CD4-positive, alpha-beta memory T cell (primary cell): ENCODE measurements at regions not wholly inside any gene's neighbourhood (a gene's known extent, or its start where the extent isn't known, plus 50 kb on each side); places are given as distances from the start of the nearest gene placed in this dataset.

Experiments used
- CTCF ChIA-PET: fragments of 350-600 bp; sonication (Branson Sonifier 250); formaldehyde crosslinking; loops from one replicate; lab custom pipeline; 2021; ENCODE audit warnings: inconsistent platforms; ENCODE audit not compliant: partially characterized antibody; lab: Charles Lee
- POLR2A ChIA-PET: fragments of 350-600 bp; sonication (Branson Sonifier 250); formaldehyde crosslinking; loops from one replicate; lab custom pipeline; 2021; ENCODE audit not compliant: partially characterized antibody; lab: Charles Lee
- DNase-seq, 5 donors: peaks; one replicate each; pipeline versions ENCODE4 v3.0.0 to v3.0.0-alpha.2; 2020 to 2022; ENCODE audit warnings: mixed read lengths in 1 of 5
- H3K27ac ChIP-seq: one replicate; pipeline ENCODE4 v1.7.0; 2013; ENCODE audit warnings: low read depth, low read length
- H3K27me3 ChIP-seq: 2 replicates; pipeline ENCODE4 v1.7.0; 2013; ENCODE audit warnings: mild to moderate bottlenecking, low read length, moderate library complexity; ENCODE audit not compliant: insufficient read depth
- H3K36me3 ChIP-seq: 2 replicates; pipeline ENCODE4 v1.7.0; 2013; ENCODE audit warnings: mild to moderate bottlenecking, low read length, moderate library complexity; ENCODE audit not compliant: insufficient read depth
- H3K4me1 ChIP-seq: 2 replicates; pipeline ENCODE4 v1.7.0; 2013; ENCODE audit warnings: mild to moderate bottlenecking, low read length, moderate library complexity; ENCODE audit not compliant: insufficient read depth
- H3K4me3 ChIP-seq, 2 donors: one replicate each; pipeline ENCODE4 v1.7.0; 2013; ENCODE audit warnings: low read length in 2 of 2, mild to moderate bottlenecking in 1 of 2
- H3K9me3 ChIP-seq, 2 donors: one replicate each; pipeline ENCODE4 v1.7.0; 2013; ENCODE audit warnings: low read length in 2 of 2, control low read depth in 1 of 2; ENCODE audit not compliant: control insufficient read depth in 1 of 2
- H3K27ac Mint-ChIP-seq, 7 donors: one replicate each; pipeline ENCODE4 v1.8.0; 2020 to 2021; ENCODE audit warnings: mixed read lengths in 7 of 7, mild to moderate bottlenecking in 6 of 7, inconsistent platforms in 3 of 7, moderate library complexity in 3 of 7
- H3K27me3 Mint-ChIP-seq, 2 donors: one replicate each; pipeline ENCODE4 v1.8.0; 2020 to 2021; ENCODE audit warnings: mixed read lengths in 2 of 2
- H3K36me3 Mint-ChIP-seq, 2 donors: one replicate each; pipeline ENCODE4 v1.8.0; 2020 to 2021; ENCODE audit warnings: mixed read lengths in 2 of 2, inconsistent platforms in 1 of 2, mild to moderate bottlenecking in 1 of 2
- H3K4me1 Mint-ChIP-seq, 4 donors: one replicate each; pipeline ENCODE4 v1.8.0; 2020 to 2021; ENCODE audit warnings: mixed read lengths in 4 of 4, mild to moderate bottlenecking in 1 of 4
- H3K4me3 Mint-ChIP-seq, 8 donors: one replicate each; pipeline ENCODE4 v1.8.0; 2020 to 2021; ENCODE audit warnings: mixed read lengths in 8 of 8, mild to moderate bottlenecking in 7 of 8, moderate library complexity in 6 of 8, inconsistent platforms in 3 of 8
- H3K9me3 Mint-ChIP-seq, 8 donors: one replicate each; pipeline ENCODE4 v1.8.0; 2020 to 2021; ENCODE audit warnings: mixed read lengths in 8 of 8, mild to moderate bottlenecking in 5 of 8, inconsistent platforms in 3 of 8, moderate library complexity in 1 of 8
- intact Hi-C: fragments of 100-400 bp; cut with micrococcal nuclease; formaldehyde crosslinking; loops from one replicate; pipeline ENCODE4 v1.15.1; 2023

DNA sequence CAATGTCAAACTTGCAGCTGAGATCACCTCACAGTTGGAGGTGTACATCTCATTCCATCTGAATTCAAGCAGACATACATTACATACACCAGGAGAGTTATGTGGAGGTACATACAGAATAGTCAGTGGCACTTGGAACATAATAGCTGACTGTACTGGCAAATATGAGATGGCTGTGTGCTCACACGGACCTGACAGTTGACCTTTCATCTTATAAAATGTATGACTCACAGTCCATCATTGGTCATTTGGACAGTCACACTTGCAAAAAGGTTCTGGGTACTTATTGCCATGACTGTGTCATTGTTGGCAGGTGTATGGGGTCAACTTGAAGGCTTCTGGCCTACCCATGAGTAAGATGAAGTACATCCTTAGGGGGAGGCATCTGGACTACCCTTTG, 88.6 kb upstream of the WDR1 start:
- H3K4me1 Mint-ChIP-seq, result no peaks in the 10 kb centered on the region
- H3K27me3 Mint-ChIP-seq, result peaks cover 4 to 10% of the 10 kb centered on the region in 2 donors
- no peaks in the 10 kb centered on the region for H3K27me3 ChIP-seq
- no peak overlapping the region for H3K4me3 Mint-ChIP-seq
- no peaks in the 10 kb centered on the region for H3K4me1 ChIP-seq
- no peaks in the 10 kb centered on the region for H3K36me3 ChIP-seq
- peaks cover 0 to 2% (median 0%) of the 10 kb centered on the region in 8 donors for H3K9me3 Mint-ChIP-seq
- ChIA-PET POLR2A (no interaction called here), CTCF (no interaction called here)
- H3K36me3 Mint-ChIP-seq, result no peaks in the 10 kb centered on the region
- DNase-seq, result no peak
- no peaks in the 10 kb centered on the region for H3K9me3 ChIP-seq
- intact Hi-C loops, result no loop called here
- no peak overlapping the region for H3K4me3 ChIP-seq
- no peak overlapping the region for H3K27ac Mint-ChIP-seq
- no peak overlapping the region for H3K27ac ChIP-seq

- ChIA-PET POLR2A (no interaction called here), CTCF (no interaction called here)
- H3K9me3 ChIP-seq, result no peaks in the 10 kb centered on the region
- H3K36me3 Mint-ChIP-seq, result no peaks in the 10 kb centered on the region
- H3K4me1 Mint-ChIP-seq, result no peaks in the 10 kb centered on the region
- H3K27me3 Mint-ChIP-seq, result peaks cover 4 to 10% of the 10 kb centered on the region in 2 donors
- no peak overlapping the region for H3K27ac Mint-ChIP-seq
- no peak overlapping the region for H3K4me3 ChIP-seq
- no peak for DNase-seq
- no peaks in the 10 kb centered on the region for H3K4me1 ChIP-seq
- H3K27ac ChIP-seq, result no peak overlapping the region
- intact Hi-C loops, result no loop called here
- no peaks in the 10 kb centered on the region for H3K36me3 ChIP-seq
- no peaks in the 10 kb centered on the region for H3K27me3 ChIP-seq
- H3K9me3 Mint-ChIP-seq, result peaks cover 0 to 2% (median 0%) of the 10 kb centered on the region in 8 donors
- no peak overlapping the region for H3K4me3 Mint-ChIP-seq
These were observed 87.9 kb upstream of the WDR1 start for GRCh38 chr4:10204401-10205058.

DNA sequence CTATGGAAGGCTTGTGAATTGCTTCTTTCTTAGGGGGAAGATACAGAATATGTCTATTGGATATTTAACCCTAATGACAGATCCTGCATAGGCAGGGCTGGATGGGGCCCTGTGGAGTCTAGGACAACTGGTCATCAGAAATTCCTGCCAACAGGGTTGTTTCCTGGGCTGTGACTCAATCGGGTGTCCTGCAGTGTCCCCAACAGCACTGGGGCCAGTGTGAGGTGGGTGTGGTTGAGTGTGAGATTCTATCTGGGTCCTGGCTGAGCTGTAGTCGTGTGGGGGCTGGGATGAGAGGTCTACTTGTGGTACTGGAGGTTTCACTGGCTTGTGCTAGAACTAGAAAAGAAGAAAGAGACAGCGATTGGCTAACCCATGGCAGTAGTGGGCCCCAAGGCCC, 87.3 kb upstream of the WDR1 start:
- POLR2A ChIA-PET, result no interaction called here
- Histone ChIP-seq H3K27ac (no peak overlapping the region), H3K9me3 (no peaks in the 10 kb centered on the region), H3K4me3 (no peak overlapping the region), H3K4me1 (no peaks in the 10 kb centered on the region), H3K36me3 (no peaks in the 10 kb centered on the region), H3K27me3 (no peaks in the 10 kb centered on the region)
- no peaks in the 10 kb centered on the region for H3K4me1 Mint-ChIP-seq
- no peaks in the 10 kb centered on the region for H3K36me3 Mint-ChIP-seq
- no peak overlapping the region for H3K4me3 Mint-ChIP-seq
- no peak overlapping the region for H3K27ac Mint-ChIP-seq
- DNase-seq, result no peak
- intact Hi-C loops, result no loop called here
- CTCF ChIA-PET, result no interaction called here
- peaks cover 0 to 2% (median 0%) of the 10 kb centered on the region in 8 donors for H3K9me3 Mint-ChIP-seq
- peaks cover 4 to 10% of the 10 kb centered on the region in 2 donors for H3K27me3 Mint-ChIP-seq

- H3K4me1 ChIP-seq, result no peaks in the 10 kb centered on the region
- no peaks in the 10 kb centered on the region for H3K36me3 Mint-ChIP-seq
- no peaks in the 10 kb centered on the region for H3K36me3 ChIP-seq
- no peak overlapping the region for H3K4me3 Mint-ChIP-seq
- H3K27me3 Mint-ChIP-seq, result peaks cover 4 to 6% of the 10 kb centered on the region in 2 donors
- H3K9me3 Mint-ChIP-seq, result peaks cover 0 to 6% (median 0%) of the 10 kb centered on the region in 8 donors
- DNase-seq, result no peak
- CTCF ChIA-PET, result no interaction called here
- H3K4me1 Mint-ChIP-seq, result no peaks in the 10 kb centered on the region
- no peak overlapping the region for H3K27ac Mint-ChIP-seq
- no peaks in the 10 kb centered on the region for H3K27me3 ChIP-seq
- POLR2A ChIA-PET, result no interaction called here
- no peak overlapping the region for H3K27ac ChIP-seq
- H3K4me3 ChIP-seq, result no peak overlapping the region
- intact Hi-C loops, result no loop called here
- no peaks in the 10 kb centered on the region for H3K9me3 ChIP-seq
These were observed 85.0 kb upstream of the WDR1 start for GRCh38 chr4:10201381-10202223.

DNA sequence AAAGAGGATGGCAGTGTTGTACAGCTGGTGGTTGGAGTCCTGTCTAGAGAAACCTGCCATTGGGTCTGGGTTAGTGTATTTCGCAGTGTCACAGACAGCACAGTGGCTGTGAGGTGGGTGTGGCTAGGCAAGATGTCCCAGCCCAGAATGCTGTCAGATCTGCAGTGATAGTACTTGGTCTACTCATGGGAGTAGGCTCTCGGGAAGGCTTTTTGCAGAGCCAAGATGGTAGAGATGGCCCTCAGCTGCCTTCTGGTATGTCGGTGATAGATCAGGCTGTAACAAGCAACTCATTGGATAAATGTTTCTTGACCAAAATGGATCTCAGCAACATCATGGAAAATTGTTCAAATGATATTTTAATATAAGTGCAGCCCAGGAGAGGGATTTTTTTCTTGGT, 84.3 kb upstream of the WDR1 start:
- no peaks in the 10 kb centered on the region for H3K4me1 ChIP-seq
- H3K4me3 ChIP-seq, result no peak overlapping the region
- H3K9me3 ChIP-seq, result no peaks in the 10 kb centered on the region
- Mint-ChIP-seq H3K4me1 (no peaks in the 10 kb centered on the region), H3K9me3 (peaks cover 0 to 9% (median 0%) of the 10 kb centered on the region in 8 donors), H3K36me3 (no peaks in the 10 kb centered on the region), H3K27ac (no peak overlapping the region), H3K27me3 (peaks cover 2% of the 10 kb centered on the region in 2 donors), H3K4me3 (no peak overlapping the region)
- ChIA-PET CTCF (no interaction called here), POLR2A (no interaction called here)
- H3K27me3 ChIP-seq, result no peaks in the 10 kb centered on the region
- intact Hi-C loops, result no loop called here
- no peak overlapping the region for H3K27ac ChIP-seq
- DNase-seq, result no peak
- no peaks in the 10 kb centered on the region for H3K36me3 ChIP-seq

DNA sequence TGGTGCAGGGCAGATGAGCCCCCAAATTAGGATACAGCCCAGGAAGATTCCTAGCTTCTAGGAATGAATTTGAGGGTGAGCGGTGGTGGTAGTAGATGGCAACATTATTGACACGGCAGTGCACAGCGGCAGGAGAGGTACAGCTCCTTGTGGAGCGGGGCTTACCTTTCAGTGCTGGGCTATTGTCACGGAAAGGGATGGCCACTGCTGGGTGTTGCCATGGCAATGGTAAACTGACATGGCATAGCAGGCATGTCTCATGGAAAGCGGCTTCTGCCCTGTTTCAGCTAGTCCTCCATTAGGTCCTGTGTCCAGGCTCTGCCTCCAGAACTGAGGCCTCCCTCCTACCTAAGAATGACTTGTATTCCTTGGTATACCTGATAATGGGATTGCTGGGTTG, 81.8 kb upstream of the WDR1 start:
- Histone ChIP-seq H3K4me1 (no peaks in the 10 kb centered on the region), H3K9me3 (no peaks in the 10 kb centered on the region), H3K27ac (no peak overlapping the region), H3K36me3 (no peaks in the 10 kb centered on the region), H3K27me3 (no peaks in the 10 kb centered on the region), H3K4me3 (no peak overlapping the region)
- H3K4me1 Mint-ChIP-seq, result no peaks in the 10 kb centered on the region
- H3K4me3 Mint-ChIP-seq, result no peak overlapping the region
- peaks cover 0 to 8% (median 0%) of the 10 kb centered on the region in 8 donors for H3K9me3 Mint-ChIP-seq
- H3K27me3 Mint-ChIP-seq, result peaks cover 0 to 3% of the 10 kb centered on the region in 2 donors
- intact Hi-C loops, result no loop called here
- no peak overlapping the region for H3K27ac Mint-ChIP-seq
- ChIA-PET POLR2A (no interaction called here), CTCF (interaction anchor here (1.2 kb wide), 1 partner anchor 10 kb away, joined by 3 read pairs; no protein-coding TSS in a partner anchor)
- no peak for DNase-seq
- no peaks in the 10 kb centered on the region for H3K36me3 Mint-ChIP-seq

GRCh38 chr4:10197952-10198351, 81.4 kb upstream of the WDR1 start:
- Mint-ChIP-seq H3K36me3 (no peaks in the 10 kb centered on the region), H3K4me1 (no peaks in the 10 kb centered on the region), H3K27ac (no peak overlapping the region), H3K9me3 (peaks cover 0 to 8% (median 0%) of the 10 kb centered on the region in 8 donors), H3K27me3 (peaks cover 0 to 3% of the 10 kb centered on the region in 2 donors), H3K4me3 (no peak overlapping the region)
- Histone ChIP-seq H3K4me3 (no peak overlapping the region), H3K27ac (no peak overlapping the region), H3K4me1 (no peaks in the 10 kb centered on the region), H3K27me3 (no peaks in the 10 kb centered on the region), H3K9me3 (no peaks in the 10 kb centered on the region), H3K36me3 (no peaks in the 10 kb centered on the region)
- intact Hi-C loops, result no loop called here
- CTCF ChIA-PET, result interaction anchor here (1.2 kb wide), 1 partner anchor 10 kb away, joined by 3 read pairs; no protein-coding TSS in a partner anchor
- DNase-seq, result no peak
- POLR2A ChIA-PET, result no interaction called here
